ENCODE measurements at regions not wholly inside any gene's neighbourhood (a gene's known extent, or its start where the extent isn't known, plus 50 kb on each side); places are given as distances from the start of the nearest gene placed in this dataset.
"Not testable (repeated sequence)": the region's sequence is repeated elsewhere in the genome, so short reads cannot be mapped to it uniquely, and the experiment has no call there.

DNA sequence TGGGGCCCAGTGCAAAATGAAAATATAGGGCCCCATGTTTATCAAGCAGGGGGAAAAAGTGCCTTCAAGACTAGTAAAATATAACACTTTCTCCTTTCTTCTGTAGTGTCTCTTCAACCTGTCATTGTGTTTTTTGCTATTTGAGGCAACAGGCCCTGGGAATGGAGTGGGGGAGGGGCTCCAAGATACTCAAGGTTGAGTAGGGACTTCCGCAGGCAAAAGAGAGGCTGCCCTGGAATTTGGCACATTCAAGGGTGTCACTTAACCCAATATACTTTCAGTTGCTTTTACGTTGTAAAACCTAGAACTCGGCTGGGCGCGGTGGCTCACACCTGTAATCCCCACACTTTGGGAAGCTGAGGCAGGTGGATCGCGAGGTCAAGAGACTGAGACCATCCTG, 154.9 kb downstream of the ALDH8A1 start:
- DNase-seq (ENCODE audit: low read depth): no peak
- TF ChIP-seq, protein P1, sequence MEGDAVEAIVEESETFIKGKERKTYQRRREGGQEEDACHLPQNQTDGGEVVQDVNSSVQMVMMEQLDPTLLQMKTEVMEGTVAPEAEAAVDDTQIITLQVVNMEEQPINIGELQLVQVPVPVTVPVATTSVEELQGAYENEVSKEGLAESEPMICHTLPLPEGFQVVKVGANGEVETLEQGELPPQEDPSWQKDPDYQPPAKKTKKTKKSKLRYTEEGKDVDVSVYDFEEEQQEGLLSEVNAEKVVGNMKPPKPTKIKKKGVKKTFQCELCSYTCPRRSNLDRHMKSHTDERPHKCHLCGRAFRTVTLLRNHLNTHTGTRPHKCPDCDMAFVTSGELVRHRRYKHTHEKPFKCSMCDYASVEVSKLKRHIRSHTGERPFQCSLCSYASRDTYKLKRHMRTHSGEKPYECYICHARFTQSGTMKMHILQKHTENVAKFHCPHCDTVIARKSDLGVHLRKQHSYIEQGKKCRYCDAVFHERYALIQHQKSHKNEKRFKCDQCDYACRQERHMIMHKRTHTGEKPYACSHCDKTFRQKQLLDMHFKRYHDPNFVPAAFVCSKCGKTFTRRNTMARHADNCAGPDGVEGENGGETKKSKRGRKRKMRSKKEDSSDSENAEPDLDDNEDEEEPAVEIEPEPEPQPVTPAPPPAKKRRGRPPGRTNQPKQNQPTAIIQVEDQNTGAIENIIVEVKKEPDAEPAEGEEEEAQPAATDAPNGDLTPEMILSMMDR (conservative IDR thresholded peaks at IDR 0.05; ENCODE audit: control insufficient read depth, insufficient read depth, low read depth, low read length): no peak
- no peak overlapping the region for H3K4me3 ChIP-seq (ENCODE audit: control insufficient read depth, low read depth, low read length)

DNA sequence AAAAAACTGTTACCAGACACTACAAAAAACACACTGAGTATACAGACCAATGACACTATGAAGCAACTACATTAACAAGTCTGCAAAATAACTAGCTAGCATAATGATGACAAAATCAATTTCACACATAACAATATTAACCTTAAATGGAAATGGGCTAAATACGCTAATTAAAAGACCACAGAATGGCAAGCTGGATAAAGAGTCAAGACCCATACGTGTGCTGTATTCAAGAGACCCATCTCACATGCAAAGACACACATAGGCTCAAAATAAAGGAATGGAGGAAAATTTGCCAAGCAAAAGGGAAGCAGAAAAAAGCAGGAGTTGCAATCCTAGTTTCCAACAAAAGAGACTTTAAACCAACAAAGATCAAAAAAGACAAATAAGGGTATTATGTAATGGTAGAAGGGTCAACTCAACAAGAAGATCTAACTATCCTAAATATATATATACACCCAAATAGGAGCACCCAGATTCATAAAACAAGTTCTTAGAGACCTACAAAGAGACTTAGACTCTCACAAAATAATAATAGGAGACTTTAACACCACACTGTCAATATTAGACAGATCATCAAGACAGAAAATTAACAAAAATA, 158.6 kb downstream of the ALDH8A1 start:
- not testable (repeated sequence) for H3K4me3 ChIP-seq (ENCODE audit: control insufficient read depth, low read depth, low read length); DNase-seq (ENCODE audit: low read depth)

DNA sequence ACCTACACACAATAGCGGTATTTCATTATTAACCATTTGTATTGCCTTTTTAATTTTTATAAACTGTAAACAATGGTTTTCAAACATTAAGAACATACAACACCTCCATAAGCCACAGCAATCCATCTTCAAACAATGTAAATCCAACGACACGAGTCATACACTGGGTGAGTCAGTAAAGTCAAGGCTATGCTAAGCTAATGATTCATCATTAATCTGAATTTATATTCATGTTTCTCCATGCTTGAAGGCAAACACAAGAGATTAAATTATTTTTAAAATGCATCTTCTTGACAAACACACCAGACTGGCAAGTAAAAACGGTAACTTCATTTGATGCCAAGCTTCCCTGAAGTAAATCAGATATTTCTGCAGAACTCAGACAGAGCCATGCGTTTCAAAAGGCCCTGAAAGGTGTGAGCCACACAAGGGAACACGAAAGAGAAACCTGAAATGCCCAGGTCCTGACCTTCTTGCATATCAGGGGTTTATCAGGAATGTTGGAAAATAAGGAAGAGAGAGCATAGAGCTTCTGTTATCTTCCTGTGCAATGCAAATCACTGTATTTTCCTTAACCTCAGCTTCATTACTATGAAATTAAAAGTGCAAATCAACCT, 162.5 kb downstream of the ALDH8A1 start:
- DNase-seq (ENCODE audit: low read depth): peak; percentile 75
- H3K4me3 ChIP-seq (ENCODE audit: control insufficient read depth, low read depth, low read length): no peak overlapping the region
- TF ChIP-seq, protein P1 (conservative IDR thresholded peaks at IDR 0.05; ENCODE audit: control insufficient read depth, insufficient read depth, low read depth, low read length): no peak

DNA sequence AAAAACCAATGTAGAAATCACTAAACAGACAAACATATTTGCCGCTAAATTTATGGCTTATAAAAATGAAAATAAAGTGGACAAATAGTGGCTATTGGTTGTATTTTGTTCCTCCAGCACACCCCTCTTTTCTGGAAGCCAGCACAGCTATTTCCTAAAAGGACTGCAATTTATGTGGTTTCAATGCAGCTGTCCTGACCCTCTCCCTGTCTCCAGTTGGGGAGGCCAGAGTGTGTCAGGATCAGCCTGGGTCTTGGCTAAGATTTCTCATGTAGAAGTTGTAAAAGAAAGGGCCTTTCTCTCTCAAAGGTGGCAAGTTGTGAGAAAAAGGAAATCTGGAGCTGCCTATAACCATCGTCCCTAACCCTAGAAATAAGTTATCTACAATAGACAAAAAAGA, 165.6 kb downstream of the ALDH8A1 start:
- no peak for DNase-seq (ENCODE audit: low read depth)
- H3K4me3 ChIP-seq (ENCODE audit: control insufficient read depth, low read depth, low read length): no peak overlapping the region
- TF ChIP-seq, protein P1 (conservative IDR thresholded peaks at IDR 0.05; ENCODE audit: control insufficient read depth, insufficient read depth, low read depth, low read length): no peak

DNA sequence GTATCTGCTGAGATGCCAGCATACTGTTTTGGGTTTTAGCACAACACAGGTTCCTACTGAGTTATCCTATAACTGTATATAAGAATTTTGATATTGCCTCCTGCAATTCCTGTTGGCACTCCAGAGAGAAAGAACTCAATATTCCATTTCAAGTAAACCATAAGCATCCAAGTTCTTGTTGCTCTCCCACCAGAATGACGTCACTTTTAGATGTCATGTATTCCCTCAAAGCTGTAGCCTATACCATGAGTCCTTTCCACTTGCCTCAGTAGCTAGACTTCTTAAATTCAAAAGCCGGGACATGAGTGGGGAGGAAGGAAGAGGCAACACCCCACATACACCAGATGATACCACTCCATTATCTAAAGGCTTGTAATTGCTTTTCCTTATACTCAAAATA, 171.5 kb downstream of the ALDH8A1 start:
- DNase-seq (ENCODE audit: low read depth): no peak
- TF ChIP-seq, protein P1 (conservative IDR thresholded peaks at IDR 0.05; ENCODE audit: control insufficient read depth, insufficient read depth, low read depth, low read length): no peak
- H3K4me3 ChIP-seq (ENCODE audit: control insufficient read depth, low read depth, low read length): no peak overlapping the region

DNA sequence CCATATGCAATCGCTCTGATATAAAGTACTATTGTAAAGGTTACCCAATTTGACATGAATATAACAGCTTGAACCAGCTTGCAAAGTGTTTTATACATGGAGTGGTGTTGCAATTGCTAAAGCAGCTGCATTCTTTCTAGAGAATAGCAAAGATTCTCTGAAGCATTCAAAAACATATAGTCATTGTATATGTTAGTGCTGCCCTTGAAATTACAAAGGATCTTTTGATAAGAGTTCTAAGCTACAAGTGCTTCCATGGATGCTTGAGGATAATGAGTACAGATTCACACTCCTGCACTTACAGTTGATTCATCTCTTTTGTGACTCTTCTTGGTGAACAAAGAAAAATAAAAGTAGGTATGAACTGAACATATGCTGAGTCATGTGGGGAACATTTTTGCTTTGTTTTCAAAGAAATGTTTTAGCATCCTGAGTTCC, 175.7 kb downstream of the ALDH8A1 start:
- H3K4me3 ChIP-seq (ENCODE audit: control insufficient read depth, low read depth, low read length): no peak overlapping the region
- TF ChIP-seq, protein P1 (conservative IDR thresholded peaks at IDR 0.05; ENCODE audit: control insufficient read depth, insufficient read depth, low read depth, low read length): no peak
- peak; percentile 55 for DNase-seq (ENCODE audit: low read depth)

DNA sequence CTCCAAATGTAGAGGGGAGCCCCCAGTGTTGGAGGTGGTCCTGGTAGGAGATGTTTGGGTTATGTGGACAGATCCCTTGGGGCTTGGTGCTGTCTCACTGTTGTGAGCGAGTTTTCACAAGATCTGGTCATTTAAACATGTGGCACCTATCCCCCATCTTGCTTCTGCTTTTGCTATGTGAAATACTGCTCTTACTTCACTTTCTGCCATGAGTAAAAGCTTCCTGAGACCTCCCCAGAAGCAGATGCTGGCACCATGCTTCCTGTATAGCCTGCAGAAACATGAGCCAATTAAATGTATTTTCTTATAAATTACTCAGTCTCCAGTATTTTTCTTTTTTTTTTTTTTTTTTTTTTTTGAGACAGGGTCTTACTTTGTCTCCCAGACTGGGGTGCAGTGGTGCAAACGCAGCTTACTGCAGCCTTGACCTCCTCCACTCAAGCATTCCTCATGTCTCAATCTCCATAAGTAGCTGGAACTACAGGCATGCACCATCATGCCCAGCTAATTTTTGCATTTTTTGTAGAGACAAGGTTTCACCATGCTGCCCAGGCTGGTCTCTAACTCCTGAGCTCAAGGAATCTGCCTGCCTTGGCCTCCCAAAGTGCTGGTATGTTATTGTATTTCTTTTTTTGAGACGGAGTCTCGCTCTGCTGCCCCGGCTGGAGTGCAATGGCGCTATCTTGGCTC, 177.1 kb downstream of the ALDH8A1 start:
- H3K4me3 ChIP-seq (ENCODE audit: control insufficient read depth, low read depth, low read length): no peak overlapping the region
- no peak for DNase-seq (ENCODE audit: low read depth)
- TF ChIP-seq, protein P1 (conservative IDR thresholded peaks at IDR 0.05; ENCODE audit: control insufficient read depth, insufficient read depth, low read depth, low read length): no peak

Data from fibroblast of mammary gland (primary cell).